Breast epithelium (tissue), 3 donors: ENCODE measurements at regions not wholly inside any gene's neighbourhood (a gene's known extent, or its start where the extent isn't known, plus 50 kb on each side); places are given as distances from the start of the nearest gene placed in this dataset.

Experiments used
- POLR2A ChIP-seq: fragments of 450-650 bp; IDR thresholded peaks from one replicate; pipeline ENCODE4 v1.6.1; 2016; ENCODE audit warnings: antibody characterized with exemption, mild to moderate bottlenecking, moderate library complexity
- POLR2AphosphoS5 ChIP-seq, 3 donors: sonication (generic); formaldehyde crosslinking; IDR thresholded peaks; one replicate each; pipeline ENCODE4 v1.6.1; 2017; ENCODE audit warnings: antibody characterized with exemption in 3 of 3
- TF ChIP-seq, protein P1 (sequence below), 3 donors: fragments of 450-650 bp; IDR thresholded peaks; one replicate each; pipeline ENCODE4 v1.5.1; 2016 to 2017; ENCODE audit warnings: antibody characterized with exemption in 3 of 3, mild to moderate bottlenecking in 3 of 3, moderate library complexity in 3 of 3

DNA sequence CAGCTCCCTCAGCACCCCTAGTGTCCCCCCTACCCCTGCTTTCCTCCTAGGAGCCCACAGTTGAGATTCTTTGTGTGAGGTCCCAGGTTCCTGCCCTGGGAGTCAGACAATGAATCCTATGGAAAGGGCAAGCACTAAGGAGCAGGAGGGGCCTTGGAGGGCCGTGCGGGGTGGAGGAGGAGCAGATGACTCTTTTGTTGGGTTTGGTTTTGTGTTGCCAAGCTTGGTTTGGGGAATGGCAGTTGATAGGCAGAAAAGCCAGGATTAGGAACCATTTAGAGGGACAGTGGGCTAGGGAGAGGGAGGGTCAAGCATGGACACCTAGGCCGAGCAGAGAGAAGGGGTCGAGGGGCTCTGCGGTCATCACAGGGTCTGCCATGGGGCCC lies 61.6 kb upstream of the SPTLC1 start:
- TF ChIP-seq, protein P1, sequence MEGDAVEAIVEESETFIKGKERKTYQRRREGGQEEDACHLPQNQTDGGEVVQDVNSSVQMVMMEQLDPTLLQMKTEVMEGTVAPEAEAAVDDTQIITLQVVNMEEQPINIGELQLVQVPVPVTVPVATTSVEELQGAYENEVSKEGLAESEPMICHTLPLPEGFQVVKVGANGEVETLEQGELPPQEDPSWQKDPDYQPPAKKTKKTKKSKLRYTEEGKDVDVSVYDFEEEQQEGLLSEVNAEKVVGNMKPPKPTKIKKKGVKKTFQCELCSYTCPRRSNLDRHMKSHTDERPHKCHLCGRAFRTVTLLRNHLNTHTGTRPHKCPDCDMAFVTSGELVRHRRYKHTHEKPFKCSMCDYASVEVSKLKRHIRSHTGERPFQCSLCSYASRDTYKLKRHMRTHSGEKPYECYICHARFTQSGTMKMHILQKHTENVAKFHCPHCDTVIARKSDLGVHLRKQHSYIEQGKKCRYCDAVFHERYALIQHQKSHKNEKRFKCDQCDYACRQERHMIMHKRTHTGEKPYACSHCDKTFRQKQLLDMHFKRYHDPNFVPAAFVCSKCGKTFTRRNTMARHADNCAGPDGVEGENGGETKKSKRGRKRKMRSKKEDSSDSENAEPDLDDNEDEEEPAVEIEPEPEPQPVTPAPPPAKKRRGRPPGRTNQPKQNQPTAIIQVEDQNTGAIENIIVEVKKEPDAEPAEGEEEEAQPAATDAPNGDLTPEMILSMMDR (IDR thresholded peaks at IDR 0.05): no peak
- TF ChIP-seq POLR2AphosphoS5 (IDR thresholded peaks at IDR 0.05) (no peak), POLR2A (no peak)
